B cell (primary cell): ENCODE measurements at regions not wholly inside any gene's neighbourhood (a gene's known extent, or its start where the extent isn't known, plus 50 kb on each side); places are given as distances from the start of the nearest gene placed in this dataset.

Experiments used
- ATAC-seq: fragments of 200-7000 bp; cut with Tn5 transposase; one replicate; pipeline ENCODE4 v1.10.0; 2021; ENCODE audit warnings: low read depth, mild to moderate bottlenecking, moderate number of reproducible peaks, moderate library complexity
- CTCF ChIA-PET: fragments of 350-600 bp; sonication (Branson Sonifier 250); formaldehyde crosslinking; loops from one replicate; lab custom pipeline; 2021; ENCODE audit warnings: antibody characterized with exemption, inconsistent platforms; lab: Charles Lee
- POLR2A ChIA-PET: fragments of 350-600 bp; sonication (Branson Sonifier 250); formaldehyde crosslinking; loops from one replicate; lab custom pipeline; 2021; ENCODE audit warnings: antibody characterized with exemption; lab: Charles Lee
- DNase-seq: peaks from one replicate; pipeline ENCODE4 v3.0.0; 2013
- H2AFZ ChIP-seq: 2 replicates; pipeline ENCODE4 v1.6.1; 2012; ENCODE audit warnings: mild to moderate bottlenecking, low read depth, low read length; ENCODE audit not compliant: insufficient read depth, poor library complexity, severe bottlenecking
- H3K27ac ChIP-seq, 2 donors: 1 replicate in 1 of 2; 2 replicates in 1 of 2; pipeline ENCODE4 v1.5.1; 2012 to 2013; ENCODE audit warnings: low read length in 2 of 2, mild to moderate bottlenecking in 2 of 2, moderate library complexity in 1 of 2
- H3K27me3 ChIP-seq, 4 experiments: fragments of 200-600 bp in 1 of 4; sonication (generic) in 1 of 4; replicated peaks in 1 of 4; 1 replicate in 2 of 4; 2 replicates in 2 of 4; pipeline versions ENCODE4 v1.6.1 to v1.7.0; 2013 to 2016; ENCODE audit warnings: low read length in 3 of 4, mild to moderate bottlenecking in 2 of 4, mixed read lengths in 1 of 4, moderate library complexity in 1 of 4; ENCODE audit not compliant: insufficient read depth in 4 of 4, control insufficient read depth in 3 of 4; ENCODE audit errors: control extremely low read depth in 1 of 4
- H3K36me3 ChIP-seq, 2 experiments: replicated peaks in 1 of 2; 1 replicate in 1 of 2; 2 replicates in 1 of 2; pipeline versions ENCODE4 v1.6.1 to v1.7.1; 2013; ENCODE audit warnings: low read length in 1 of 2; ENCODE audit not compliant: insufficient read depth in 2 of 2, control insufficient read depth in 1 of 2; ENCODE audit errors: control extremely low read depth in 1 of 2, extremely low read depth in 1 of 2
- H3K4me1 ChIP-seq, 2 donors: fragments of 200-600 bp in 1 of 2; sonication (generic) in 1 of 2; 1 replicate in 1 of 2; 2 replicates in 1 of 2; pipeline versions ENCODE4 v1.5.1 to v1.6.1; 2013 to 2017; ENCODE audit warnings: low read length in 2 of 2; ENCODE audit not compliant: control insufficient read depth in 2 of 2, insufficient read depth in 2 of 2
- H3K4me2 ChIP-seq: replicated peaks from 2 replicates; pipeline ENCODE3; 2012; ENCODE audit warnings: mild to moderate bottlenecking, low read depth, low read length; ENCODE audit not compliant: poor library complexity, severe bottlenecking
- H3K4me3 ChIP-seq, 5 experiments: fragments of 200-600 bp in 1 of 5; sonication (generic) in 1 of 5; 1 replicate in 3 of 5; 2 replicates in 2 of 5; pipeline versions ENCODE4 v1.5.1 to v1.7.0; 2011 to 2016; ENCODE audit warnings: low read length in 4 of 5, mild to moderate bottlenecking in 4 of 5, low read depth in 2 of 5, control low read depth in 1 of 5, moderate library complexity in 1 of 5; ENCODE audit not compliant: insufficient read depth in 1 of 5; ENCODE audit errors: control extremely low read depth in 1 of 5, extremely low read depth in 1 of 5
- H3K79me2 ChIP-seq: fragments of 200-600 bp; sonication (generic); one replicate; pipeline ENCODE4 v1.6.0; 2016; ENCODE audit warnings: low read length; ENCODE audit not compliant: control insufficient read depth, insufficient read depth
- H3K9ac ChIP-seq: fragments of 200-600 bp; sonication (generic); 2 replicates; pipeline ENCODE4 v1.6.1; 2017; ENCODE audit warnings: mild to moderate bottlenecking, low read length, moderate library complexity
- H3K9me3 ChIP-seq, 3 donors: one replicate each; pipeline versions ENCODE4 v1.6.1 to v1.7.1; 2013; ENCODE audit warnings: low read length in 2 of 3; ENCODE audit not compliant: control insufficient read depth in 2 of 3, insufficient read depth in 1 of 3; ENCODE audit errors: control extremely low read depth in 1 of 3
- H4K20me1 ChIP-seq: 2 replicates; pipeline ENCODE4 v1.6.0; 2012; ENCODE audit warnings: mild to moderate bottlenecking, low read length; ENCODE audit not compliant: insufficient read depth, control insufficient read depth, poor library complexity, severe bottlenecking
- H3K27ac Mint-ChIP-seq: one replicate; pipeline ENCODE4 v1.8.0; 2021; ENCODE audit warnings: mixed read lengths
- H3K27me3 Mint-ChIP-seq: one replicate; pipeline ENCODE4 v1.8.0; 2021; ENCODE audit warnings: mixed read lengths
- H3K4me1 Mint-ChIP-seq: one replicate; pipeline ENCODE4 v1.8.0; 2021; ENCODE audit warnings: mixed read lengths
- H3K4me3 Mint-ChIP-seq: one replicate; pipeline ENCODE4 v1.8.0; 2021; ENCODE audit warnings: mixed read lengths
- H3K9me3 Mint-ChIP-seq: one replicate; pipeline ENCODE4 v1.8.0; 2022; ENCODE audit warnings: mixed read lengths; ENCODE audit not compliant: insufficient read depth
- CTCF ChIP-seq: fragments of 200-600 bp; IDR thresholded peaks from one replicate; pipeline ENCODE4 v1.8.0; 2022; ENCODE audit warnings: antibody characterized with exemption, mild to moderate bottlenecking
- EZH2 ChIP-seq: IDR thresholded peaks from 2 replicates; pipeline ENCODE4 v1.6.1; 2012; ENCODE audit warnings: borderline replicate concordance, low read depth, mild to moderate bottlenecking, moderate library complexity, low read length; ENCODE audit not compliant: insufficient read depth, poor library complexity, severe bottlenecking
- WGBS: methylation state at CpG from one replicate; pipeline ENCODE4 v1.1.5; 2013; ENCODE audit warnings: missing lambda C conversion rate; ENCODE audit not compliant: insufficient coverage; 5-methylcytosine and 5-hydroxymethylcytosine counted together
- intact Hi-C: fragments of 100-400 bp; cut with micrococcal nuclease; formaldehyde crosslinking; loops from one replicate; pipeline ENCODE4 v1.10.0; 2022

- Mint-ChIP-seq H3K27me3 (no peaks in the 10 kb centered on the region), H3K27ac (no peak overlapping the region), H3K4me1 (no peaks in the 10 kb centered on the region), H3K4me3 (no peak overlapping the region), H3K9me3 (no peaks in the 10 kb centered on the region)
- DNase-seq: no peak
- Histone ChIP-seq H3K9ac (no peak overlapping the region), H3K4me3 (no peak overlapping the region), H3K36me3 (no peaks in the 10 kb centered on the region), H3K27ac (no peak overlapping the region), H2AFZ (no peak overlapping the region), H3K4me1 (no peaks in the 10 kb centered on the region), H3K4me2 (no peak overlapping the region), H4K20me1 (no peaks in the 10 kb centered on the region), H3K9me3 (peaks cover 0 to 3% (median 0%) of the 10 kb centered on the region in 3 donors), H3K27me3 (no peaks in the 10 kb centered on the region), H3K79me2 (no peaks in the 10 kb centered on the region)
- TF ChIP-seq CTCF (no peak), EZH2 (no peak)
- CTCF ChIA-PET: no interaction called here
- WGBS: no CpG with 5 or more reads among the region's 1 CpG
- POLR2A ChIA-PET: no interaction called here
- intact Hi-C loops: no loop called here
- no peak for ATAC-seq
Measured at GRCh38 chr1:82223091-82223490, 422.4 kb downstream of the ADGRL2 start.

GRCh38 chr1:82221721-82222120 is 421.0 kb downstream of the ADGRL2 start:
- Histone ChIP-seq H3K4me2 (no peak overlapping the region), H4K20me1 (no peaks in the 10 kb centered on the region), H3K27ac (no peak overlapping the region), H3K27me3 (no peaks in the 10 kb centered on the region), H3K4me3 (no peak overlapping the region), H3K4me1 (no peaks in the 10 kb centered on the region), H3K9me3 (peaks cover 0 to 3% (median 0%) of the 10 kb centered on the region in 3 donors), H3K36me3 (no peaks in the 10 kb centered on the region), H2AFZ (no peak overlapping the region), H3K79me2 (no peaks in the 10 kb centered on the region), H3K9ac (no peak overlapping the region)
- no peaks in the 10 kb centered on the region for H3K27me3 Mint-ChIP-seq
- ATAC-seq: no peak
- no peak overlapping the region for H3K4me3 Mint-ChIP-seq
- TF ChIP-seq CTCF (no peak), EZH2 (no peak)
- CTCF ChIA-PET: no interaction called here
- intact Hi-C loops: no loop called here
- POLR2A ChIA-PET: no interaction called here
- no peaks in the 10 kb centered on the region for H3K4me1 Mint-ChIP-seq
- WGBS: no CpG with 5 or more reads among the region's 5 CpGs
- H3K9me3 Mint-ChIP-seq: no peaks in the 10 kb centered on the region
- DNase-seq: no peak
- no peak overlapping the region for H3K27ac Mint-ChIP-seq
